ENCODE measurements at regions not wholly inside any gene's neighbourhood (a gene's known extent, or its start where the extent isn't known, plus 50 kb on each side); places are given as distances from the start of the nearest gene placed in this dataset.

DNA sequence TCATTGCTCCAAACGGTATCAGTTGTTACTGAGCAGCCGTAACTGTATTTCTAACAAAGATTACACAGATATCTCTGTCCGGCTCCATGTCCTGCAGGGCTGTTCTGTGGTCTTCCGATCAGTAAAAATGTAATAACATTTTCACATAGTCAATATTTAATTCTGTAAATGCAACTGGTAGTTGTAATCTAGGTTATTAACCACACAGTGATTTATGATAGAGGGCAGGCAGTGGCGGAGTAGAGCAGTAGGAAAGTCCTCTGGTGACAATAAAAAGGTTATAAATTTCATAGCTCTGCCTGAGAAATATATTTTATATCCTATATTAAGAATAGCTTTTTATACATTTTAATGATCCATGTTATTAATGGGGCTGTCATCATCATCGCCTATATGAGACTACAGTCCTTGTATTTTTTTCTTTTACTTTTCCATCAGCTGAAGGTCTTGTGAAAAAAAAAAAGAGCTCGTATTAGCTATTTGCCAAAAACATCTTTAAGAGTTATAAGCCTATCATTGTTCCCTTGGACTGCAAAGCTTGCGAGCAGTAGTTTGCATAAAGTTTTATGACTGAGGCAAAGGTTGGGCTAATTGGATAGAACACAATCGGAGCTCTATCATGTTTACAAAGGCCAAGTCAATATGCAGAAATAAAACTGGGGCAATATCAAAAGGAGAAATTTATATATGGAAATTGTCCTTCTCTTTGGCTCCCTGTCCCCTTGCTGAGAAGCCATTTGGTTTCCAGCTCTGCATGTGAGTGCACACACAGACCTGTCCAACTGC, 648.0 kb downstream of the IRX1 start:
- no peak for DNase-seq

DNA sequence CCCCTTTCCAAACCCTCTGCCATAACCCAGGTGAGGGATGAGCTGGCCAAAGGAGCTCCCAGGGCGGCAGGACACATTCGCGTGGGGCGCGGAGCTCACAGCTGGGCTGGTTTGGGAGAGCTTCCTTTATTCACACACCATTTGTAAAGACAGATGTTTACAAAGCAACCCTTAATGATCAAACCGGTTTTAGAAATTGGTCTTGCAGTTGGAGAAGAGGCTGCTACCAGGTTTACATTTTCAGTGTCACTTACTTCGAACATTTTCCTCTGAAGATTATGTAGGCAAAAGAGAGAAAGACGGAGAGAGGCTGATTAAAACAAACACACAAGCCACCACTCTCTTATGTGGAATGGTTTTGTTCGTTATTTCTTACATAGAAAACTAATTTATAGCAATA, 648.7 kb downstream of the IRX1 start:
- DNase-seq, result no peak

DNA sequence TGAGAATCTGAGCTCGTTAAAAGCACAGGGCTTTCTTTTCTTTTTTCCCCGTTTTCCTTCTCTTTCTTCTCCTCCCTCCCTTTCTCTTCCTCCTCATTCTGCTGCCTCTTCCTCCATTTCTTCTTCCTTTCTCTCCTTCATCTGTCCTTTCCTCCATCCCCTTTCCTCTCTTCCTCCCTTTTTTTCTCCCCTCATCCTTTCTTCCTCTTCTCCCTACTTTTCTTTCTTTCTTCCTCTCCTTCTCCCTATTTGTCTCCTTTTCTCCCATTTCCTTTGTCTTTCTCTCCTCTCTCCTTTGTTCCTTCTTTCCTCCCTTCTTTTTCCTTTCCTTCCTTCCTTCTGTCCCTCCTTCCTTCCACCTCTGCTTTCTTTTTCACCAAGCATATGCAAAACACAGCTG, 649.4 kb downstream of the IRX1 start:
- DNase-seq, result no peak

DNA sequence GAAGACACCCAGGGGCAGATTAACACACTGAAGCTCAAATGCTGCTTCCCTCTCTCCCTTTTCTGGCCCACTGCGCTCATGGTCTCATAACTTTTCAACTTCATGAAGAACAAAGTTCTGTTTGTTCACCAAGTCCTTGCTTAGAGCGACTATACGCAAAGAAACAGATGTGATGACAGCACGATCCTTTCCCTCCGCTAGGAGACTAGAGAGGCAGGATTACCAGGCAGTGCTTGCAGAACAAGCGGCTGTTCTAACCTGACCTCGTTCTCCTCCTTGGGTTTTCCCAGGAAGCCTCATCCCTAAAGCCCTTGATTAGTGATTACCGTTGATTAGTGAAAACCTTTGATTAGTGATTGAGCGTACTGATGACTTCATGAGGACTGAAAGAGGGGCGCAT, 649.9 kb downstream of the IRX1 start:
- no peak for DNase-seq

DNA sequence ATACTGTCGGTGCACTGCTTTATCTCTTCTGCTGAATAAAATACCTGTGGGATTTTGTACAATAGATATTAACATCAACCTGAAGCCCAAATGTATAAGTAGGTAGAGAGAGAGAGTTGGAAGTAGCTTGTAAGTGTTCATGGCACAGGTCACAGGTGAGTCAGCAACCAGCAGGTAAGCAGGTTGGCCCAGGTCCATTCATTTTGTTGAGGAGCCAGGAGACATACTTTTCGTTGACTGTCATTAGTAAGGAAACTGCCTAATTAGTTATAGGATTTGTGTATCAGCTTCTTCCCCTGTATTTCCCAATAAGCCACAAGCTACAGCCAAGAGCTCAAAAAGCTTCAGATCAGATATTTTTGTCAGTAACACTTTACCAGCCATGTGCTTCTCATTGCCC, 650.8 kb downstream of the IRX1 start:
- DNase-seq, result no peak

DNA sequence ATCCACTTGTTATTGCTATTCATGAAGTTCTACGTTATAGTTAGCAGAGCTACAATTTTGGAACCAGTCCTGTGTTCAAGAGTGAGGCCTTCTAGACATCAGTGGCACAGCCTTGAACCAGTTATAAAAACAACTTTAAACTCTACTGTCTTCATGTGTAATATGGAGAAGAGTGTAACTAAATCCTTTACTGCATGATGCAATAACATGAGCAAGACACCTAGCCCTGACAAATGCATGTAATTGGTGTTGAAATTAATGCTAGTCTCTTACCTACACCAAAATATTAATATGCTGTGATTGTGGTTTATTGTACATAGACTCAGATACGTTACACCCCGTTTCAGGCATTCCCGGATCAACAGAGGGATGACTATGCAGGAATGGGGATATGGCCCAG, 654.6 kb downstream of the IRX1 start:
- DNase-seq, result no peak

DNA sequence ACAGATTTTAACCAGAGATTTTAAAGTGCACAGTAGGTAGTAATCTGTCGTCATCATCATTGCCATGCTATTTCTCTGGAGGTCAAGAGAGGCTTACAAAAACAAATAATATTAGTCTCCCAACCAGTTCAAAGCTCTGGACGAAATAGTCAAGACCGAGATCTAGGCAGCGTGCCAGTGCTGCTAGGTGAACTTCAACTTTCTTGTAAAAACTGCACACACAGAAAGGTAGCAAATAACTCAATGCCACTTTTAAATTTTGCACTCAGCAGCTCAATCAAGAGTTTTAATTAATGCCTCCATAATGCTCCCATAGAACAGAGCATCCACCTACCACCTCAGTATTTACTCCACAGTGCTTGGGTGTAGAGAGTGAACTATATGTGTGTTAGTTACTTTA, 656.8 kb downstream of the IRX1 start:
- no peak for DNase-seq

DNA sequence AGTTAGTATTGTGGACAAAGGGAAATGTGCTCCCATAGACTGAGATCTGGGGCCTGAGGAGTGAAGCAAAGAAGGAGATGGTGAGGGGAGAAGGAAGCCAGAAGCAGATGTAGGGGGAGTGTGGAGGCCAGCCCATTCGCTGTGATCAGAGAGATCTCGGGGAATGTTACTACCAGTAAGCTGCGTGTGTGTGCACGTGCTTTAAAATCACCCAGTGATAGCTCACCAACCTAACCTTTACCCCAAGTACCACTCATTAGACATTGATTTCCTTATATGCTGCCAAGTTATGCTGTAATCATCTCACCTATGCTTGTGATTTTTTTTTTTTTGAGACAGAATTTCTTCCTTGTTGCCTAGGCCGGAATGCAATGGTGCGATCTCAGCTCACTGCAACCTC, 659.1 kb downstream of the IRX1 start:
- DNase-seq, result no peak

DNA sequence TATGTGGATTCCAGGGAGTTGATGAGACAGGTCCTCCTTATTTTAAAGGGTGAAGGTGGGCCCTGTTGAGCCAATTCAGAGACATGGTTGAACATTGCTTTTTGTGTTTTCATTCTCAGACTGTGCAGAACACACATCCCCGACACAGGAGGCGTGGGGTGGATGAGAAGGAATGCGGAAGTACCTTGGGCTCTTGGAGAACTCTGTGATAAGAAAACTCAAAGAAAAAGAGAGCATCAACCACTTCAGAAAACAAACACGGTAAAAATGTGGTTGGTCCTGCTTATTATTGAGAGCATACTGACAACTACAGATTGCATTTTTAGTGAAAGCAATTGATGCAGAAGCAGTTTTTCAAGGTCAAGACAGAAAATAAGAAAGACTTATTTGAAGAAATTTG, 659.8 kb downstream of the IRX1 start:
- no peak for DNase-seq

DNA sequence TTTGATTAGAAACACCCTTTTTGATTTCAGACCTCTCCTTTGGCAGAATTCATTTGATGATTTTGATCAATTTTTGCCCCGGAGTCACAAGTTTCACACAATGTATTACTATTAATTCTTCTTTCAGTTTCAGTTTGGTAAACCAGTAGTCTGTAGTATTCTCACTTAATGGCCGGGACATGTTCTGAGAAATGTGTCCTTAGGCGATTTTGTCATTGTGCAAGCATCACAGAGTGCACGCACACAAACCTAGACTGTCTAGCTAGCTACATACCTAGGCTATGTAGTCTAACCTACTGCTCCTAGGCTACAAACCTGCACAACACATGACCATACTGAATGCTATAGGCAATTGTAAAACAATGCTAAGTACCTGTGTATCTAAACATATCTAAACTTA, 662.5 kb downstream of the IRX1 start:
- DNase-seq, result no peak

DNA sequence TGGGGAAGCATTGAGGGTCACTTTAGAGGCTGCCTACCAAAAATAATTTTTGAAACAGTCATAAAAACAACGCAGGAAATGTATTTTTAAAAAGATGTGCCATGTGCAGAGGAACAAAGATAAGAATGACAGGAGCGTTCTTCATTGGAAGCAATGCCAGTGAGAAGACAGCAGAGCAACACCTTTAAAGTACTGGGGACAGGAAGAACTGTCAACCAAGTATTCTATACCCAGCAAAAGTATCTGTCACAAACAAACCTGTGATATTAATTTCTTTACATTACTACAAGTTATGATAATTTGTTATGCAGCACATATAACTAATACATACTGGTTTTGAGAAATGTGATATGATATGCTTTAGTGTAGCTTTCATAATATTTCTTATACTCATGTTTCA, 675.6 kb downstream of the IRX1 start:
- no peak for DNase-seq

DNA sequence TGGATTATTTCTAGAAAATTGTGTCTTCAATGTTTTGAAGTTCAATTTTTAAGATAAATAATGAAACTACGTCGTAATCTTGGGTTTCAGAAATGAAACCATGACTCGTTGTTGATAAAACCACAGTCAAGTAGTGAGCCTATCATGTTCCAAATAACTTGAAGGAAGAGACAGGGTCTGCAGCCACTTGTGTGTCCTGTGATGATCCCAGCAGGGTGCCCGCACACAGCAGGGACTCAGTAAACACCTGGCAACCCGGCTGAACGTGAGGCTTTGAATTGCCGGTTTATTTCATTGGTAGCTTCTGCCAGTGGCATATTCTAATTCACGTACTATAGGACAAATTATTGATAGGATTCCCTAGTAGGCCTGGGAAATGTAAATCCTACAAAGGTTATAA, 679.6 kb downstream of the IRX1 start:
- DNase-seq, result no peak

DNA sequence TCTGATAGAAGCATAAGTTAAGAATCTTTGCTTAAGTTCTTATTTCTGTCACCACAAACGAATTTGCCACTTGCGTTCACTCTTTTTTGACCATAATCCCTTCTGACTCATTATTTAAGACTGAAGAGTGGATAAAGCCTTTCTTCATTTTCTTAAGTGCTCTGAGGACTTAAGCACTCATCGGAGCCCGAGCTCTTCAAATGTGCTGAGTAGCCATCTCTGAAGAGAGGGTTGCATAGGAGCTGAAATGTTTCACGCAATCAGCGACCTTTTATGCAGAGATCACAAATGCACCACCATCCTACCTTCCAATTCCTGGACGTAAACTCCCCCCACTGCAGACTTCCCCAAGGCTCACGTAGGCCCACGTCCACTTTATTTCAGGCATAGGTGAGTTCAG, 699.2 kb downstream of the IRX1 start:
- DNase-seq, result no peak

DNA sequence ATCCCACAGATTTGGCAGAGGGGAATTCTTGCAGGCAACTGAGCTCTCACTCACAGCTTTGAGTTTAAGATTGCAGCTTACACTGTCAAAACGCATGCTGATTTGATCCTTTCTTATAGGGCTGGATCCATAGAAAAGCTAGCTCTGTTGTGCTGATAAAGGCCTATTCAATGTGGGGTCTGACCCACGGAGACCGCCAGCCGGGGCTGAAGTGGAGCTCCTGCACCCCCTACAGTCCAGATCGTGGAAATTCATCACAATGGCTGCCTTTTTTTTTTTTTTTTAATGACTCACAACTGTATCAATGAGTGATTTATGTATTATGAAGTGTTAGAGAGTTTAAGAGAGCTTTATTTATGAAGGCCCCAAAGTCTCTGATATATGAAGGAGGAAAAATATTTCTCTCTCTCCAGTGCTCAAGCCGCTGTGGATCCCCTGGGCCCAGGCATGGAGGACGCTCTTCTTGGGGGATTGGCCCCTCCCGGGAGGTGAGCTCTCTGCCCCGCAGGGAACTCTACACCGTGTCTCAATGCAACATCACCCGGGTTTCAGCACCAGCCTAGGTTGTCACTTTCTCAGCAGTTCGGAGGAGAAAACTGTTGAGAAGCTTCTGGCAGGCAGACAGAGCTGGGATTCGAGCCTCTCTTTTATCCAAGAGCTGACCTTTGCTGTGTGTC, 700.2 kb downstream of the IRX1 start:
- peak; percentile 64 for DNase-seq

DNA sequence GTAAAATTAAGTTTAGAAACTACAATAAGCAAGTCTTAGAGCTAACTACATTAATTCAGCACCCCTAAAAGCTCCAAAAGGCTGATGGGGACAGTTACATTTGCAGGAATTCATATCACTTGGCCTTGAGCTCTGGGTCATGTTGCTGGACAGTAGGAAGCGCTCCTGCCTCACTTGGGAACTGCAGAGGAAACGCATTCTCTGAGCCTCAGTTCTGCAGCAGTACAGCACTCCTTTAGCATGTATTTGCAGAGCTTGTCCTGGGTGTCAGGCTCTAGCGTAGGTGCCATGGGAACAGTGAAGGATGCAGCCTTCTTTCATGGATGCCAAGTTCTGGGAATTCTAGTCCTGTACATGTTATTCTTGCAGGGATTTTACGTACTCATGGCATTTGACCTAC, 710.4 kb downstream of the IRX1 start:
- no peak for DNase-seq

DNA sequence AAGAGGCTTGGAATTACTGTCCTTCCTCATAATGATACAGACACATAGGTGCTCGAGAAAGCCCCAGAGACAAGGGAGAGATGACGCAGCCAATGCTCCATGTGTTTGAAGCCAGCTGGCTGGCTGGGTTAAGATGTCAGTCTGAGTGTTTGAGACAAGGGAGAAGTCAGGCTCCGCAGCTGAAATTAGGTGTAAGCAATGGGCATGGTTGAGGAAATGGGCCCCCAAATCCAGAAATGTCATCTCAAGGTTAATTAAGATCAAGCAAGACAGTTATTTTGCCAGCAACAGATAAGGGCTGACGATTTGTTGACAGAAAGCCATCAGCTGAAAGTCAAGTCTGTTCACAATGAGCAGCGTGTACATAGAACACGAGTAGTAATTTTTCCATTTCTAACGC, 713.4 kb downstream of the IRX1 start:
- DNase-seq, result no peak

DNA sequence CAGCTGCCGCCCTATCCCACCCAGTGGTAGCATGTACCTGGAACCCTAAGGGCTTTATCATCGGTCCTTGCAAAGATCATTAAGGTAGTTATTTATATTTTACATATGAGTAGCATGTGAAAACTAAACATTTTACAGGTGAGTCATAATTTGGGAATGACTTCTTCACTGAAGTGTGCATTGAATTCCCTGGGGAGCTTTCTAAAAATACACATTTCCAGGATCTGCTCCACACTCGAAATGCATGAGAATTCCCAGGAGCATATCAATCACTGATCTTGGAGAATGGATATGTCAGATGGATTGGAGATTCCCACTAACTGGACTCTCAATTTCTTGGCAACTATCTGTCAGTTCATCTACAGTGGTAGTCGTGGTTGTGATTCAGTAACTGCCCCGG, 717.5 kb downstream of the IRX1 start:
- DNase-seq, result no peak

DNA sequence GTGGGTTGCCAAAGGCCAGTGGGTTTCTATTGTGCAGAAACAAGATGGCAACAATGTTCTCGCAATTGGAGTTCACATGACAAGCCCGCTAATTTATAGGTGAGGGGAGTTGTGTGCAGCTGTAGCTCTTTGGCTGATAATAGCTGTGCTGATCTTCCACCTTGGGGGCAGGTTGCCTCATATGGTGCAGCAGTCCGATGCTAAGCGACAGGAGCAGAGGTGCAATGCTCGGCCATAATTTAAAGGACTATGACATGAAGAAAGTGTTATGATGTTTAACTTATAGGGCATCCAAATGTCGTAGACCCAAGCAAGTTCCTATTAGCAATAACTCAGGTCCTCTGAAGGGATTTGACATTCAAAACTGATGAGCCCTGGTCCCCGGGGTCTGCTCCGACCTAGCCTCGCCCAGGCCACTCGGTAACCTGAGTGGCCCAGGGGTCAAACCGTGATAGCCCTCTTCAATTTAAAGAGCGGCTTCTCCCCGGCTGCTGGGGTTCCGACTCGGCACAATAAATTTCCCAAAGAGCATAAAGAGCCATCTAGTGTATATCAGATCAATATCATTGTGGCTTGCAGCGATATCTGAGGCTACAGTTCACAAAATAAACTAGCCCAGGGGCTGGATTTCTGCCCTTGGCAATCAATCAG, 724.0 kb downstream of the IRX1 start:
- DNase-seq, result no peak

DNA sequence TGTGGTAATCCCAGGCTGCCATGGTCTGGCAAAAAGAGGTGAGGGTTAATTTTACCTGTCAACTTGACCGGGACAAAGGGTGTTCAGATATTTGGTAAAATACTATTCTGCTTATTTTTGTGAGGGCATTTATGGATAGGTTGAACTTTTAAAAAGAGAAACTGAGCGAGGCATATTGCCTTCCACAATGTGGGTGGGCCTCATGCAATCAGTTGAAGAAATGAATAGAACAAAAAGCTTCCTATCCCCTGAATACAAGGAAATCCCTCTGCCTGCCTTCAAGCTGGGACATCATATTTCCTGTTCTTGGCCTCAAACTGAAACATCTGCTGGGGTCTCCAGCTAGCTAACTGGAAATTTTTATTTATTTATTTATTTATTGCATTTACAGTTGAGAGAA, 734.7 kb downstream of the IRX1 start:
- DNase-seq, result no peak

DNA sequence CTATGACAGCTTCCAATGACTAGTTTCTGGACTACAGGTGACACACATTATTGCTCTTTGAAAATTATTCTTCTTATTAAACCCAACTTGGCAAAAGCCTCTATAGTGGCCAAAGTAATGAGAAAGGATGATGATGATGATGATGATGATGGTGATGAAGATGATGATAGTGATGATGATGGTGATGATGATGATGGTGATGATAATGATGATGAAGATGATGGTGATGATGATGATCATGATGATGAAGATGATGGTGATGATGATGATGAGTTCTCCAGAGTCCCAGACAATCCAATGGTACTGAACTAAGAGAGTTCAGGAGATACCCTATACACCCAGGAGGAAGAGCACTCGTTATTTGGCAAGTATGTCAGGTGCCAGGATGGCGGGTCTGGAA, 739.4 kb downstream of the IRX1 start:
- DNase-seq, result no peak

DNA sequence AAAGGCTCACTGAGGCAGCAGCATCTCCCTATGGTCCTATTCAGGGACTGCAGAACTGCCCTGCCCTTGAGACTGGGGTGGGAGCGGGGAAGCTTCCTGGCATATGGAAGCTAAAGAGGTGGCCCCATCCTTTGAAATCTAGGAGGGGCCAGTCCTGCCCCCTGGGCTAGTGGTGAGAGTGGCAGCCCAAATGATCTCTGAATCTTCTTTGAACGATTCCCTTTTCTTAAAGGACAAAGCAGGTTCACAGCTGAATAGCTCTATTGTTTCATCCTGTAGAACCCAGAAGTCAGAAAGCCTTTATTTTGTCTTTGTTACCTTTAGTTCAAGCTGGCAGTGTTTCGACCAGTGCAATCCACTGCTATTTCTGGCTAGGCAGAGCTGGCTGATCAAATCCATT, 741.9 kb downstream of the IRX1 start:
- no peak for DNase-seq

DNA sequence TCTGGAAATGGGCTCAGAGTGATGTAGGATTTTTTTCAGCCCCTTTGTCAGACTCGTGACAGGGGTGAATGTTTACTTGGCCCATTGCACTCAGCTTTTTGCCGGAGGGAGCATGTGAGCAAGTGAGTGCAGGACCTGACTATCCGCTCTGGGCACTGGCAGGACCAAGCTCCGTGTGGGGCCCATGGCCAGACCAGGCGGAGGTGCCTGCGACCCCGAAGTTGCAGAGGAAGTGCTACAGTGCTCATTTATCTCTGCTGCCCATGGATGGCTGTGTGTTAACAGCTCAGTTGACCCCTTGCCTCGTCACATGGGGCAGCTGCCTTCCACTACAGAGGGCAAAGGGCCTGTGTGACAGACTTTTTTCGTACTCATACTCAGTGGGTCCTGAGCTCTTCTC, 744.3 kb downstream of the IRX1 start:
- DNase-seq, result no peak

DNA sequence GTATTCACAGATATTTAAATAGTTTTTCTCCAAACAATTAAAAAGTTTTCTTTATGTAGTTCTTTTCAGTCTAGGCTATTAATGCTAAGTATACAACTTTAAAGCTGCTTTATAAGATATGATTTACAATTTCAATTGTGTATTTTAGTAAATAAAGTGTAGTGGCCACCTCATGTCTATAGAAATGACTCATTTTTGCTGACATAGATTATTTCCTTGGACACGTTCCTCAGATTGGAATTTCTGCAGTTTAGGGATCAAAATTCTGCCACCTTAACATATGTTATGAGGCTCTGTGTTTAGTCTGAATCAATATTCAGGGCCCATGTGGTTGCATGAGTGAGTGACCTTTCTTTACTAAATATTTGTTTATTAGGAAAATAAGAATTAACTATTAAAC, 750.2 kb downstream of the IRX1 start:
- no peak for DNase-seq

DNA sequence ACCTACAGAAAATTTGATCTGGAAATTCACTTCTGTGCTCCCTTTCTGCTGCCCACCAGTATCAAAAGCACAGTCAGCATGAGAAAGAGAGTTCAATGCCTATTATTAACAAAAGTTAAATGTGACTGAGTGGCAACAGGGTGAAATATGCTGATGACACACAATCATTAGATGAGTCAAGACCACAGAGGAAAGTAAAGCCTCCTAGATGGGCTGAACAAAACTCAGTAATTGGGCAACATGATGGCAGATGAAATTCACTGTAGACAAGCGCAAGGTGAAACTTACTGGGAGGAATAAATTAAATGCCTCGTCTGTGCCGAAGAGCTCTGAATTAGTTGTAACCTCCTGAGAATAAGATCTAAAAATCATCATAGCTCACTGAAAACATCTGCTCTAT, 752.8 kb downstream of the IRX1 start:
- no peak for DNase-seq
